RPMI8226 (cell line): ENCODE measurements at regions not wholly inside any gene's neighbourhood (a gene's known extent, or its start where the extent isn't known, plus 50 kb on each side); places are given as distances from the start of the nearest gene placed in this dataset.
A peak's percentile ranks its signal among the peaks of the same experiment; 100 is the strongest.

ENCODE experiments used
- DNase-seq: peaks from one replicate; pipeline ENCODE4 v3.0.0-alpha.2; 2015

GRCh38 chr20:24763386-24764026 is 185.6 kb upstream of the CST7 start:
- DNase-seq, result no peak

GRCh38 chr20:24764027-24764793 is 184.9 kb upstream of the CST7 start:
- no peak for DNase-seq

- no peak for DNase-seq
Observed at GRCh38 chr20:24764794-24765202, 184.3 kb upstream of the CST7 start.

- no peak for DNase-seq
Observed at GRCh38 chr20:24765316-24766142, 183.5 kb upstream of the CST7 start.

- DNase-seq, result no peak
Observed at GRCh38 chr20:24766143-24766527, 182.9 kb upstream of the CST7 start.

- DNase-seq, result no peak
Observed at GRCh38 chr20:24766826-24767622, 182.0 kb upstream of the CST7 start.

- no peak for DNase-seq
Observed at GRCh38 chr20:24767623-24768100, 181.4 kb upstream of the CST7 start.

GRCh38 chr20:24768201-24768636 is 180.8 kb upstream of the CST7 start:
- no peak for DNase-seq

GRCh38 chr20:24768713-24769601 is 180.1 kb upstream of the CST7 start:
- no peak for DNase-seq

GRCh38 chr20:24769878-24770627 is 179.0 kb upstream of the CST7 start:
- no peak for DNase-seq

- no peak for DNase-seq
Observed at GRCh38 chr20:24770628-24771541, 178.2 kb upstream of the CST7 start.

GRCh38 chr20:24771542-24772061 is 177.5 kb upstream of the CST7 start:
- DNase-seq, result no peak

GRCh38 chr20:24772667-24773066 is 176.4 kb upstream of the CST7 start:
- no peak for DNase-seq

- DNase-seq, result no peak
Observed at GRCh38 chr20:24773168-24773567, 175.9 kb upstream of the CST7 start.

- peak; percentile 57 for DNase-seq
Observed at GRCh38 chr20:24773751-24774201, 175.3 kb upstream of the CST7 start.

GRCh38 chr20:24775966-24776365 is 173.1 kb upstream of the CST7 start:
- DNase-seq, result no peak

GRCh38 chr20:24776755-24777271 is 172.3 kb upstream of the CST7 start:
- DNase-seq, result no peak

- no peak for DNase-seq
Observed at GRCh38 chr20:24777746-24778145, 171.3 kb upstream of the CST7 start.

GRCh38 chr20:24778585-24779031 is 170.5 kb upstream of the CST7 start:
- DNase-seq, result peak; percentile 84
